ENCODE measurements at regions not wholly inside any gene's neighbourhood (a gene's known extent, or its start where the extent isn't known, plus 50 kb on each side); places are given as distances from the start of the nearest gene placed in this dataset.

DNA sequence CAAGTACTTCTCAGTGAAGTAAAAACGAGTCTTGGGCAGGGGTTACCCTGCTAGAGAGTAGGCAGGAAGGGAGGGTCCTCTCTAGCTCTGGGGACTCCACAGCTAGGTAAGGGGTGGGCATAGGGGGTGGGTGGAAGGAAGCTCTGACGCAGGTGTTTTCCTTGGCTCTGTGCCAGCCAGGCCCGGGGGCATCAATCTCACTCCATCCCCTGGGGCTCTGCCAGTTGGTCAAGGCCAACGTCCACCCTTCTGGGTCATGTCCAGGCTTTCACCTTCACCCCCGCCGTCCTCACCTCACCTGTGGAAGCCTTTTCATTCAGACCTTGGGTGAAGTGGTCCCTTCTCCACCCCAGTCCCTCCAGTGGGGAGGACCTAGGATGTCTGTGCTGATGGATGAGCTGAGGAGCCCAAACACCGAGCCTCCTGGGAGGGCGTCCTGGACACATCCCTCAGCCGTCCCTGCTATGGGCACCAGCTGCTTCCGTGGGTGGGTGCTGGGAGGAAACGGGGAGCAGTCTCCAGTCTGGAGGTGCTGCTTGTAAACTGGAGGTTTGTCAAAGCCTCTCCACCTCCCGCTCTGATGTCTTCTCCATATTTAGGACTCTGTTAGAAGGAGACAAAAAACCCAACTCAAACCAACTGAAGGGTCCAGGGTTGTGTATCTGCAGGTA, 71.5 kb upstream of the SFSWAP start:
- TF ChIP-seq SP2 (IDR thresholded peaks at IDR 0.05; ENCODE audit: low read length) (no peak), EZH2 (IDR thresholded peaks at IDR 0.05; ENCODE audit: low read depth, low read length, severe bottlenecking) (no peak), EP300 (IDR thresholded peaks at IDR 0.05; ENCODE audit: borderline replicate concordance in 1 of 2, low read depth in 2 of 2, low read length in 2 of 2) (no peak), CBX8 (IDR thresholded peaks at IDR 0.05; ENCODE audit: borderline replicate concordance, low read depth, low read length) (no peak), POLR2A (IDR thresholded peaks at IDR 0.05; ENCODE audit: control extremely low read depth in 1 of 2, low read depth in 2 of 2, low read length in 2 of 2) (no peak)
- TF ChIP-seq, protein P1, sequence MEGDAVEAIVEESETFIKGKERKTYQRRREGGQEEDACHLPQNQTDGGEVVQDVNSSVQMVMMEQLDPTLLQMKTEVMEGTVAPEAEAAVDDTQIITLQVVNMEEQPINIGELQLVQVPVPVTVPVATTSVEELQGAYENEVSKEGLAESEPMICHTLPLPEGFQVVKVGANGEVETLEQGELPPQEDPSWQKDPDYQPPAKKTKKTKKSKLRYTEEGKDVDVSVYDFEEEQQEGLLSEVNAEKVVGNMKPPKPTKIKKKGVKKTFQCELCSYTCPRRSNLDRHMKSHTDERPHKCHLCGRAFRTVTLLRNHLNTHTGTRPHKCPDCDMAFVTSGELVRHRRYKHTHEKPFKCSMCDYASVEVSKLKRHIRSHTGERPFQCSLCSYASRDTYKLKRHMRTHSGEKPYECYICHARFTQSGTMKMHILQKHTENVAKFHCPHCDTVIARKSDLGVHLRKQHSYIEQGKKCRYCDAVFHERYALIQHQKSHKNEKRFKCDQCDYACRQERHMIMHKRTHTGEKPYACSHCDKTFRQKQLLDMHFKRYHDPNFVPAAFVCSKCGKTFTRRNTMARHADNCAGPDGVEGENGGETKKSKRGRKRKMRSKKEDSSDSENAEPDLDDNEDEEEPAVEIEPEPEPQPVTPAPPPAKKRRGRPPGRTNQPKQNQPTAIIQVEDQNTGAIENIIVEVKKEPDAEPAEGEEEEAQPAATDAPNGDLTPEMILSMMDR (IDR thresholded peaks at IDR 0.05; ENCODE audit: control extremely low read depth in 1 of 3, insufficient read depth in 1 of 3, low read depth in 1 of 3, low read length in 3 of 3) = no peak

All from H1 (cell line).